Testis (tissue), 2 donors: ENCODE measurements at regions not wholly inside any gene's neighbourhood (a gene's known extent, or its start where the extent isn't known, plus 50 kb on each side); places are given as distances from the start of the nearest gene placed in this dataset.

Experiments
- DNase-seq: peaks from one replicate; pipeline ENCODE4 v3.0.0-alpha.2; 2019
- H3K27ac ChIP-seq, 2 donors: fragments of 200-600 bp; sonication (generic); one replicate each; pipeline ENCODE4 v1.5.1; 2019
- H3K27me3 ChIP-seq: fragments of 200-600 bp; sonication (generic); one replicate; pipeline ENCODE4 v1.5.1; 2019
- H3K36me3 ChIP-seq: fragments of 200-600 bp; sonication (generic); one replicate; pipeline ENCODE4 v1.5.1; 2017; ENCODE audit warnings: low read depth; ENCODE audit errors: missing control alignments
- H3K4me1 ChIP-seq: fragments of 200-600 bp; sonication (generic); one replicate; pipeline ENCODE4 v1.5.1; 2019
- H3K4me3 ChIP-seq, 2 donors: fragments of 200-600 bp; sonication (generic); one replicate each; pipeline ENCODE4 v1.5.1; 2017 to 2019
- H3K9me3 ChIP-seq: fragments of 200-600 bp; sonication (generic); one replicate; pipeline ENCODE4 v1.5.1; 2017
- CTCF ChIP-seq, 3 experiments: fragments of 450-650 bp in 2 of 3; fragments of 200-600 bp in 1 of 3; sonication (generic) in 1 of 3; IDR thresholded peaks; one replicate each; pipeline ENCODE4 v1.5.1; 2016 to 2019; ENCODE audit warnings: antibody characterized with exemption in 3 of 3, mild to moderate bottlenecking in 2 of 3, moderate library complexity in 1 of 3
- POLR2A ChIP-seq: fragments of 450-650 bp; IDR thresholded peaks from one replicate; pipeline ENCODE4 v1.6.1; 2017; ENCODE audit warnings: antibody characterized with exemption, mild to moderate bottlenecking, moderate library complexity
- WGBS, 2 donors: methylation state at CpG; one replicate each; pipeline ENCODE4 v1.1.5; 2018; 5-methylcytosine and 5-hydroxymethylcytosine counted together
- intact Hi-C: fragments of 100-400 bp; cut with DNase I; formaldehyde crosslinking; loops from one replicate; pipeline ENCODE4 v1.15.1; 2023; ENCODE audit warnings: low total_unique reads

GRCh38 chr6:85066266-85066665, 301.9 kb upstream of the TBX18 start:
- no peak overlapping the region for H3K4me3 ChIP-seq
- H3K9me3 ChIP-seq, result no peaks in the 10 kb centered on the region
- DNase-seq, result no peak
- WGBS, 2 donors, result 54 to 62% methylated on average over 5 of the region's 5 CpGs
- TF ChIP-seq POLR2A (no peak), CTCF (IDR thresholded peaks at IDR 0.05) (no peak)
- H3K27me3 ChIP-seq, result no peaks in the 10 kb centered on the region
- H3K27ac ChIP-seq, result no peak overlapping the region
- H3K4me1 ChIP-seq, result no peaks in the 10 kb centered on the region
- no peaks in the 10 kb centered on the region for H3K36me3 ChIP-seq
- intact Hi-C loops, result no loop called here

- intact Hi-C loops, result no loop called here
- no peaks in the 10 kb centered on the region for H3K27me3 ChIP-seq
- no peak overlapping the region for H3K27ac ChIP-seq
- H3K4me1 ChIP-seq, result no peaks in the 10 kb centered on the region
- DNase-seq, result no peak
- no peaks in the 10 kb centered on the region for H3K36me3 ChIP-seq
- TF ChIP-seq CTCF (IDR thresholded peaks at IDR 0.05) (no peak), POLR2A (no peak)
- no peak overlapping the region for H3K4me3 ChIP-seq
- no peaks in the 10 kb centered on the region for H3K9me3 ChIP-seq
Measured at GRCh38 chr6:85065831-85066230, 301.4 kb upstream of the TBX18 start.

GRCh38 chr6:85063611-85064010, 299.2 kb upstream of the TBX18 start:
- no peaks in the 10 kb centered on the region for H3K9me3 ChIP-seq
- no peak overlapping the region for H3K27ac ChIP-seq
- no peaks in the 10 kb centered on the region for H3K36me3 ChIP-seq
- no peak overlapping the region for H3K4me3 ChIP-seq
- intact Hi-C loops, result no loop called here
- no peak for DNase-seq
- TF ChIP-seq CTCF (IDR thresholded peaks at IDR 0.05), result no peak
- TF ChIP-seq POLR2A, result no peak
- H3K4me1 ChIP-seq, result no peaks in the 10 kb centered on the region
- no peaks in the 10 kb centered on the region for H3K27me3 ChIP-seq
- 81% methylated on average over 4 of the region's 4 CpGs for WGBS, 2 donors

- Histone ChIP-seq H3K36me3 (no peaks in the 10 kb centered on the region), H3K4me3 (no peak overlapping the region), H3K27ac (no peak overlapping the region), H3K9me3 (no peaks in the 10 kb centered on the region), H3K4me1 (no peaks in the 10 kb centered on the region), H3K27me3 (no peaks in the 10 kb centered on the region)
- TF ChIP-seq CTCF (IDR thresholded peaks at IDR 0.05) (no peak), POLR2A (no peak)
- DNase-seq, result no peak
- intact Hi-C loops, result no loop called here
- WGBS, 2 donors, result 63 to 73% methylated on average over 2 of the region's 2 CpGs
Measured at GRCh38 chr6:85062884-85063283, 298.5 kb upstream of the TBX18 start.

- no peaks in the 10 kb centered on the region for H3K4me1 ChIP-seq
- intact Hi-C loops, result no loop called here
- H3K27me3 ChIP-seq, result no peaks in the 10 kb centered on the region
- DNase-seq, result no peak
- no peak for TF ChIP-seq CTCF (IDR thresholded peaks at IDR 0.05)
- TF ChIP-seq POLR2A, result no peak
- H3K9me3 ChIP-seq, result no peaks in the 10 kb centered on the region
- no peak overlapping the region for H3K27ac ChIP-seq
- no peaks in the 10 kb centered on the region for H3K36me3 ChIP-seq
- no peak overlapping the region for H3K4me3 ChIP-seq
- 57 to 92% methylated on average over 2 of the region's 2 CpGs for WGBS, 2 donors
Measured at GRCh38 chr6:85058806-85059205, 294.4 kb upstream of the TBX18 start.
